Epidermal melanocyte (primary cell): ENCODE measurements at regions not wholly inside any gene's neighbourhood (a gene's known extent, or its start where the extent isn't known, plus 50 kb on each side); places are given as distances from the start of the nearest gene placed in this dataset.

ENCODE experiments used
- DNase-seq: peaks from one replicate; pipeline ENCODE4 v3.0.0; 2011; ENCODE audit warnings: low spot score; ENCODE audit not compliant: insufficient read length

GRCh38 chr7:46996972-46997371, 584.9 kb downstream of the TNS3 start:
- DNase-seq = no peak

GRCh38 chr7:46993396-46993795, 588.5 kb downstream of the TNS3 start:
- DNase-seq = no peak

- no peak for DNase-seq
These were observed 591.1 kb downstream of the TNS3 start for GRCh38 chr7:46990761-46991160.

GRCh38 chr7:46989247-46989646, 592.7 kb downstream of the TNS3 start:
- no peak for DNase-seq

- DNase-seq = no peak
These were observed 599.0 kb downstream of the TNS3 start for GRCh38 chr7:46982928-46983327.

- DNase-seq = no peak
These were observed 602.5 kb downstream of the TNS3 start for GRCh38 chr7:46979439-46979838.

- no peak for DNase-seq
These were observed 606.4 kb downstream of the TNS3 start for GRCh38 chr7:46975493-46975892.

- no peak for DNase-seq
These were observed 609.7 kb downstream of the TNS3 start for GRCh38 chr7:46972205-46972604.

GRCh38 chr7:46970476-46970875, 611.4 kb downstream of the TNS3 start:
- DNase-seq = no peak

- no peak for DNase-seq
These were observed 611.8 kb downstream of the TNS3 start for GRCh38 chr7:46970131-46970430.

- DNase-seq = no peak
These were observed 612.4 kb downstream of the TNS3 start for GRCh38 chr7:46969303-46970130.

GRCh38 chr7:46968003-46968402, 613.9 kb downstream of the TNS3 start:
- DNase-seq = no peak

- DNase-seq = no peak
These were observed 618.2 kb downstream of the TNS3 start for GRCh38 chr7:46963719-46964118.

- no peak for DNase-seq
These were observed 620.9 kb downstream of the TNS3 start for GRCh38 chr7:46960970-46961369.

- no peak for DNase-seq
These were observed 624.7 kb downstream of the TNS3 start for GRCh38 chr7:46957195-46957594.

- no peak for DNase-seq
These were observed 626.4 kb downstream of the TNS3 start for GRCh38 chr7:46955531-46955930.

GRCh38 chr7:46954181-46954580, 627.7 kb downstream of the TNS3 start:
- no peak for DNase-seq

GRCh38 chr7:46953008-46953407, 628.9 kb downstream of the TNS3 start:
- no peak for DNase-seq

GRCh38 chr7:46949270-46949931, 632.5 kb downstream of the TNS3 start:
- no peak for DNase-seq

GRCh38 chr7:46948716-46949115, 633.2 kb downstream of the TNS3 start:
- DNase-seq = no peak

- no peak for DNase-seq
These were observed 636.6 kb downstream of the TNS3 start for GRCh38 chr7:46945328-46945727.

GRCh38 chr7:46943996-46944395, 637.9 kb downstream of the TNS3 start:
- DNase-seq = no peak

GRCh38 chr7:46942574-46942973, 639.3 kb downstream of the TNS3 start:
- no peak for DNase-seq
